GM21825 (cell line): ENCODE measurements at regions not wholly inside any gene's neighbourhood (a gene's known extent, or its start where the extent isn't known, plus 50 kb on each side); places are given as distances from the start of the nearest gene placed in this dataset.
A peak's percentile ranks its signal among the peaks of the same experiment; 100 is the strongest.

Source experiments
- ATAC-seq: cut with Tn5 transposase; IDR thresholded peaks from one replicate; pipeline ENCODE4 v1.9.1; 2021; ENCODE audit warnings: mild to moderate bottlenecking, moderate library complexity; ENCODE audit not compliant: unreplicated experiment

DNA sequence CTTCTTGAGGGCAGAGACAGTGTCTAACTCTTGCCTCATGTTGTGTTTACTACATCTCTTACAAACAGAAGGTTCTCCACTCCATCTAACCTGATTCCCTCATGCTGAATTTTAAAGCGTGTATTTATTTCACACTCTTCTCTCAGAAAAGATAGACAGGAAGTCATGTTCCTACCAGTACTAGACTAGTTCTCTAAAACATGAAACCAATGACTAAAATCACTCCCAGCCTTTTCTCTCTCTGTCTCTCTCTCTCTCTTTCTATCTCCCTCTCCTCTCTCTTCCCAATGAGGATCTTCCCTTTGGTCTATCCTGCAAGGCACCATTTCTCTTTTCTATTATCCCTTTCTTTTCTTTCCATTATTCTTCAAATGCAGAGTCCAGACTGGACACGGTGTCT lies 391.9 kb upstream of the CADM1 start:
- ATAC-seq = no peak

DNA sequence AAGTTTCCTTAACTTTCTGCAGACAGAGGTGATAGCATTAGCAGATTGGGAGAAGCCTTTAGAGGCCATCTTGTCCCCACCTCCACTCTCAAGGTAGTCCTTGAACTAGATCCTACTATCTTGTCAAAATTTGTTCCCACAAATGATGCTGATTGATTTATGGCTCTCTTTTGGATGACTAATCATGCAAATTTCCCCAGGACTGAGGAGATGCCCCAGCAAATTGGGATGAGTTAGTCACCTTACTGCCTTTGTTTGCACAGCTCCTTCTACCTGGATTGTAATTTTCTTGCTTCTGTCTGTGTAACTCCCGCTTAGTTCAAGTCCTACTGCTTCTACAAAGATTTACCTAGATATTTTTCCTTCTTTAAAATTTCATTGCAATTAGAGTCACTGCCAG lies 391.4 kb upstream of the CADM1 start:
- ATAC-seq = no peak

DNA sequence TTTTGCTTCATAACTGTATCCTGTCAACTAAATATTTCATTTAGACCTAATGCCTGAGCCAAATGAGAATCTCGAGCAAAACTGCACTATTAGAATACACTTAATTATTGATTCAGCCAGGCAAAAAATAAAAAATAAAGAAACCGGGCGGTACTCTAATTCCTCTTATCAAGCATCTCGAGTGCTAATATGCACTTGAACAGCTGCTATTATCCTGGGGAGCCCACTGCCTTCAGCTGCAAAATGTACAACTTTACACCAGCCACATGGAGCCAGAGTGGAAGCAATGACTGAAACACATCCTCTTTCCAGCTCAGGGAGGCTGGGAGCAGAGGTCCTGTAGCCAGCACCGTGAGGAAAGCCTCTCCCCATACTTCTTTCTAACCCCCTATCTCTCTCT lies 390.0 kb upstream of the CADM1 start:
- ATAC-seq = no peak

GRCh38 chr11:115893461-115894099 lies 389.4 kb upstream of the CADM1 start:
- no peak for ATAC-seq

DNA sequence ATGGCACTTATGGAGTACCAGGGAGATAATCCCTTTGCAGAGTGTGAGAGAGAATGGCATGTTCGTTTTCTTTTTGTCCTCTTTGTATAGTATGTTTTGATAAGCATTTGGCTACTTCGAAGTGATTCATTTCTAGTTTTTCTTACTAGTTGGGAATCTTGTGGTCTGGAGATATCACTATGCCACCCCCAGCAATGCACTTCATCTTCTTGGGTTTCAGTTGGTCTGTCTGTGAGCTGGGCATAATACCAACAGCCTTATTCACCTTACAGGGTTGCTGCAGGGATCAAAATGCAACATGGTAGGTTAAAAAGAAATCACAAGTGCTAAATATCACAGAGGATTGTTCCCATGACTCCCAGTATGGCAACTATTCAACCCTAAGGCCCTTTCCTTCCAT lies 387.8 kb upstream of the CADM1 start:
- ATAC-seq = no peak

DNA sequence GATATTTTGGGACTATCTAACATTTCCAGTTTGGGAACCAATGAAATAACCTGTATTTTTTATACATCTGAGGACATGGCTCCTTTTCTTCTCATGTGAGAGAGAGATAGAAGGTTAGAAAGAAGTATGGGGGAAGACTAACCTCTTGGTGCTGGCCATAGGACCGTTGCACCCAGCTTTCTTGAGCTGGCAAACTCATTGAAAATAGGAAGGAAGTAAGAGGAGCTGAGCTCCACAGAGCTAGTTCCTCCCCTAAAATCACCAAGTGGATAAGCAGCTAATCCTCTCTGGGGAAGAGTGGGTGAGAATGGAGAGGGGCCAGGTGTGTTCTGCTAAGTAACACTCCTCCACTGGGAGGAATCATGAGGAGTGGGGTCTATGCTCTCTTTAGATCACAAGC lies 387.4 kb upstream of the CADM1 start:
- ATAC-seq = no peak

- ATAC-seq = no peak
These were observed 386.3 kb upstream of the CADM1 start for GRCh38 chr11:115890500-115890899.

GRCh38 chr11:115889712-115890111 lies 385.5 kb upstream of the CADM1 start:
- no peak for ATAC-seq

GRCh38 chr11:115887727-115888126 lies 383.5 kb upstream of the CADM1 start:
- no peak for ATAC-seq

- no peak for ATAC-seq
These were observed 383.1 kb upstream of the CADM1 start for GRCh38 chr11:115887316-115887715.

GRCh38 chr11:115886422-115886733 lies 382.2 kb upstream of the CADM1 start:
- ATAC-seq = no peak

GRCh38 chr11:115885535-115886421 lies 381.6 kb upstream of the CADM1 start:
- no peak for ATAC-seq

DNA sequence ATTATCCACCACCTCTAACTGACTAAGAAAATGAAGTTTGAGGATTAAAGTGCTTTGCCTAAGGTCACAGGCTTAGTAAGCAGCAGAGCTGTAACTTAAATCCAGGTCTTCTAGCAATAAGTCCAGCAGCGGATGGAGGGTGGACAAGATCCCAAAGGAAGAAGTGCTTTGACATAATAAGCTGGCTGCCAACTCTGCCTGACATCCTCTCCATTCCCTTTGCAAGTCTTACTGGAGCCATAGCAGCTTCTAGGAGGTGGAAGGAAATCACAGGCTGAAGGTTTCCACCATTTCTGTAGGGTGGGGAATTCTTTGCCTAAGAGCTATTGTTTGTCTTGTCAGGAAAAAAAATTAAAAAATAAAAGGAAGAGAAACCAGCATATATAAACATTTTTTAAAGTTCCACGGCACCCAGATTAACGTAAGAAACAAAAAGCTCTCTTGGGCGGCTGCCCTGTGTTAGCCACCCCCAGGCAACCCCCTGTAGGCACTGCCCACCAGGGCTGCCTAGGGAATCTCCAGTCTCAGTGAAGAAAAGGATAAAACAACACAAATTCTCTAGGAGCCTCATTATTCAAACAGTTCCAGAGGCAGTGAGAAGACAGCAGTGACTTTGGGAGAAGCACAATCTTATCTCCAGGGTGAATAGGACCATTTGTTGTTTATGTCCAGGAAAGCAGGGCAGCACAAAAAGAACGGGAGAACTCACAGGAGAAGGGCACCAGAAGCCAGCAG lies 380.8 kb upstream of the CADM1 start:
- ATAC-seq = no peak

DNA sequence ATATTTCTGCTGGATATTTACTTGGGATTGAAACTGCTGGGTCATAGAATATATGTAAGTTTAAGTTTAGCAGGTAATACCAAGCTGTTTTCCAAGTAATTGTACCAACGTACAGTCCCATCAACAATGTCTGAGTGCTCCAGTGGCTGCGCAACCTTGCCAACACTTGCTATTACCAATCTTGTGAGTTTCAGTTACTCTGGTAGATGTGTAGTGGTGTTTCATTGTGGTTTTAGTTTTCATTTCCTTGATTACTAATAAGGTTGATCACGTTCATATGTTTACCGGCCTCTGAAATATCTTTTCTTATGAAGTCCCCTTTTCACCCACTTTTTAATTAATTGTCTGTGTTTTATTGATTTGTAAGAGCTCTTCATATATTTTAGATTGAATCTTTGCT lies 370.6 kb upstream of the CADM1 start:
- ATAC-seq = peak; percentile 76

DNA sequence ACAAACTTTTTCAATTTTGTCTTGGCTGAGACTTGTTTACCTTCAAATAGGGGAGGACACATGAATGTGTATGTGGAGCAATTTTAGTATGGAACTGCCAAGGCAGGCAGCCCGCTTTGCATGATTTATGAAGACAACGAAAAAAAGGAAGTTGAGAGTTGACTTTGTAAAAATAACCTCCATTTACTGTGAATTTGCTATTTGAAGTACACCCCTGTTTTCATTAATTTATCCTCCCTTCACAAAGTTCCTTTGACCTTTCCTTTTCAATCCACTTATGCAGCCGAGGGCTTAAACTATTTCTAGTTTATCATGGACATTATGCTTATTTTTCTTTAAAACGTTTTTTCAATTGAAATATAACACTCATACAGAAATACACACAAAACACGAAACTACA lies 369.6 kb upstream of the CADM1 start:
- ATAC-seq = no peak

DNA sequence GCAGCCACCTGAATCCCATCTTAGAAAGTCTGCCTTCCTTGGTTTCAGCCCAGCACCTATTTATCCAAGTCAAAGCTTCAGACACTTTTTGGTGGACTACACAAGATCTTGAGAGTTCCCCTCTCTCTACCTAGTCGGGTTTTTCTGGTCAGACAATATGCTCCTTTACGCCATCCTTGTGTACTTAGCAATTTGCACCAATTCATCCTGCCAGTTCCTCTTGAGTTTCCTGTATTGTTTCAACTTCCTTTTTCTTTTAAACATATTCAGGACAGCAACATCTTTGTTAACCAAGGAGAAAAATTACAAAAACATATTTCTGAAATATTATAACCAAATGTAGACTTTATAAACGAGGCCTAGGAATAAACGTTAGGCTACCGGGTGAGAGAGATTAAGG lies 368.2 kb upstream of the CADM1 start:
- ATAC-seq = no peak

- no peak for ATAC-seq
These were observed 367.0 kb upstream of the CADM1 start for GRCh38 chr11:115871161-115871760.

GRCh38 chr11:115869780-115870431 lies 365.7 kb upstream of the CADM1 start:
- peak; percentile 71 for ATAC-seq

- no peak for ATAC-seq
These were observed 364.9 kb upstream of the CADM1 start for GRCh38 chr11:115869131-115869530.

- no peak for ATAC-seq
These were observed 356.0 kb upstream of the CADM1 start for GRCh38 chr11:115860246-115860645.

DNA sequence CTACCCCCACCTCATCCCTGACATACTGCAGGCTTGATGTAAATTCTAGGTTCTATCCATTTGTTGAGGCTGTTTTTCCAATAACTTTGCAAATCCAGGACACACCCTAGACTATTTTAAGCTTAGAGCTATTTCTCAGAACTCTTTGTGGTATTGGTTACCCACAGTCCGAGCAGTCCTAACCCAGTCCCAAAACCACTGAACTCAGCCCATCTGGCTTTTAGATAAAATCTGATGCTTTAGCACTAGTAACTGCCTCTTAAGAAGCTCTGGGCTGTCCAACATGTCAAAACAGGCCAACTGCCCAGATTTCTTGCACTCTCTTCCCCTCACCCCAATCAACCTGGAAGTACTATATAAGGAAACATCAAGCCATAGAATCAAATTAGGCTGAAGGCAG lies 344.4 kb upstream of the CADM1 start:
- no peak for ATAC-seq
